ENCODE measurements at regions not wholly inside any gene's neighbourhood (a gene's known extent, or its start where the extent isn't known, plus 50 kb on each side); places are given as distances from the start of the nearest gene placed in this dataset.

DNA sequence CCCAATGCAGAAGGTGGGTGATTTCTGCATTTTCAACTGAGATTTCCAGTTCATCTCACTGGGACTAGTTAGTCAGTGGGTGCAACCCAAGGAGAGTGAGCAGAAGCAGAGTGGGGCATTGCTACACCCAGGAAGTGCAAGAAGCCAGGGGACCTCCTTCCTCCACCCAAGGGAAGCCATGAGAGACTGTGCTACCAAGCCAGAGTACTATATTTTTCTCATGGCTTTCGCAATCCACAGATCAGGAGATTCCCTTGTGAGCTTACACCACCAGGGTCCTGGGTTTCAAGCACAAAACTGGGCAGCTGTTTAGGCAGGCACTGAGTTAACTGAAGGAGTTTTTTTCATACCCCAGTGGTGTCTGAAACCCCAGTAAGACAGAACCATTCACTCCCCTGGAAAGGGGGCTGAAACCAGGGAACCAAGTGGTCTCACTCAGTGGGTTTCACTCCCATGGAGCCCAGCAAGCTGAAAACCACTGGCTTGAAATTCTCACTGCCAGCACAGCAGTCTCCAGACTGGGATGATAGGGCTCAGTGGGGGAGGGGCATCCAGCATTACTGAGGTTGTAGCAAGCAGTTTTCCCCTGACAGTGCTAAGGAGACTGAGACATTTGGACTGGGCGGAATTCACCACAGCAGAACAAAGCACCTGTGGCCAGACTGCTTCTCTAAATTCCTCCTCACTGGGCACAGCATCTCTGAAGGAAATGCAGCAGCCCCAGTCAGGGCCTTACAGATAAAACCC is 903.4 kb downstream of the TECRL start:
- no peak for TF ChIP-seq POLR2A (IDR thresholded peaks at IDR 0.05)
- no peak for TF ChIP-seq CTCF (IDR thresholded peaks at IDR 0.05)
- no peak for TF ChIP-seq POLR2AphosphoS5 (IDR thresholded peaks at IDR 0.05)
